Activated CD8-positive, alpha-beta memory T cell treated with anti-CD3 and anti-CD28 coated beads, Interleukin-2, amount 50 U/mL, for 4 hours (primary cell): ENCODE measurements at regions not wholly inside any gene's neighbourhood (a gene's known extent, or its start where the extent isn't known, plus 50 kb on each side); places are given as distances from the start of the nearest gene placed in this dataset.

Experiments used
- DNase-seq: peaks from one replicate; pipeline ENCODE4 v3.0.0-alpha.2; 2020

DNA sequence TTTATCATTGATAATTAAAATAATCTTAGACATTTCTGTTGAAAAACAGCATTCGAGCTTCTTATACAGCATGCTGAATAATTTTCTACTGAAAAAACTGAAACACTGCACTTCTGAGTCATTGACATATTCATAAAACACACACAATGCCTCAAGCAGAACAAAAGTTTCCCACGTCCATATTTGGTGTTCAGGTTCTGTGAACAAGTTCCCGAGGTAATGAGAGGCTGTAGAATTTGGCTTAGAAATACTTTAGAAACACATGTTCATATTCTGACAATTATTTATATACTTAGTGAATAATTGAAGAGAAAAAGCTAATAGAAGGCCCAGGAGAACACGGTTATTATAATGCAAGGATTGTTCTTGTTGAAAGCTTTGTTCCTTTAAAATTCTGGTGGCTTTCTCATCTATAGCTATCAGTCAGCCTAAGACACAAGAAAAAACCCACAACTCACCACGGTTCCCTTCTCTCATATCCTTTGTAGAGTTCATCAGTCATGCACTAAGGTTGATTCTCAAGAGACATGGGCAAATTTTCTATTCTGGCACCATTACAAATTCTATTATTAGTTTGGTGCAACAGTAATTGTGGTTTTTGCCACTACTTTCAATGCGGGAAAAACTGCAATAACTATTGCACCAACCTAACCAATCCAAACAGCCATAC is 194.4 kb downstream of the TMX3 start:
- no peak for DNase-seq

DNA sequence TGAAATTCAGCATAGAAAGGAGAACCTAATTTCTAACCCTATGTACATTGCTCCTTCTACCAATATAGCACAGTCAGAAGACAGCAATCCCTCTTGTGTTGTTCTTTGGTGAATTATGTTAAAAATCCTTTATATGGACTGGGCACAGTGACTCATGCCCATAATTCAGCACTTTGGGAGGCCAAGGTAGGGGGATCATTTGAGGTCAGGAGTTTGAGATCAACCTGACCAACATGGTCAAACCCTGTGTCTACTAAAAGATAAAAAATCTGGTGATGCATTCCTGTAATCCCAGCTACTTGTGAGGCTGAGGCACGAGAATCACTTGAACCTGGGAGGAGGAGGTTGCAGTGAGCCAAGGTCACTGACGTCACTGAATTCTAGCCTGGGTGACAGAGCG is 195.6 kb downstream of the TMX3 start:
- DNase-seq = no peak

DNA sequence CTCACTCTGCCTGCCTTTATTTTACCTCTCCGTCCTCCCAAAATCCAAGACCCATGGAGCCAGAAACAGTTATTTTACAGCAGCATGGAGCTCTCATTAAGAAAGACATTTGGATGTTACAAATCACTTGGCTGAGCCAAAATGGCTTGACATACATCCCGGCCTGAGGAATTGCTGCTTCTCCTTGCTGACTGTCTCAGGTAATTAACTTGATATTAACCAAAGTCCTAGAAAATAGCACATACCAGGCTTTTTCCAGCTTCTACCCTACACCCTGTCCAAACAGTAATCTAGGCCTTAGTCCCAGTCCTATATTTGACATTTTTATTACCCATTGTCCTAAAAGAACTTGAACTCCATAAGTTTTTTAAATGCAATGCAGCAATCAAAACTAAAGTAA is 205.0 kb downstream of the TMX3 start:
- no peak for DNase-seq

DNA sequence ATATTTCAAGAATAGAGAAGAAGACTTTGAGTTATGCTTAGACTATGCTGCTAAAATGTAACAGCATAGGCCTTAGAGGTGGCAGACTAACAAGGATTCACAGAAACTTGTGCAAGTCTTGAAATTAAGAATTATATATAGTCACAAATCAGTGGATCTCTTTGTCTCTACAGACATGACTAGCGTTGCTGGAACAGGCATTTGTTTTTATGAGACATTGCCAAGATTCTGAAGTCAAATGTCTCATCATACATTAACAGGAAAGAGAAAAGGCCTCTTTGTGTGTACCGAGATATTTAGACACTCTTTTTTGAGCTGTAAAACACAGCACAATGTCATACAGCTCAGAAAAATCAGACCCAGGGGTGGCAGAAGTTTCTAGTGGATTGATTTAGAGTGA is 207.1 kb downstream of the TMX3 start:
- DNase-seq = no peak

DNA sequence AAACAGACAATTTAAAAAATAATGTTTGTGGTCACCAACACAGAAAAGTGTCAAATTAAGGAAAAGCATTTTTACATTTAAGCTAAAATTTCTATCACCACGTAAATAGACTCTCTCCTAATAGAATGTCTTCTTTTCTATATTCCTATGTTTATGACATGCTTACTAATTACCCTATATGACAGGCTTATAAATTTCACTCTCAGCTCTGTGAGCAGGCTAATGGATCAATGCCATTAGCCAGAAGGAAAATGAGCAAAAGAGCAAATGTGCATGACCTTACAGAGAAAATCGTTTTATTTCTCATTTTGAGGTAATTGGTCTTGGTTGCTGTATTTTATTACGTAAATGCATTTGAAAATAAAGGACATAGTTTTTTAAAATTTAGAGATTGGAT is 209.7 kb downstream of the TMX3 start:
- DNase-seq = no peak

DNA sequence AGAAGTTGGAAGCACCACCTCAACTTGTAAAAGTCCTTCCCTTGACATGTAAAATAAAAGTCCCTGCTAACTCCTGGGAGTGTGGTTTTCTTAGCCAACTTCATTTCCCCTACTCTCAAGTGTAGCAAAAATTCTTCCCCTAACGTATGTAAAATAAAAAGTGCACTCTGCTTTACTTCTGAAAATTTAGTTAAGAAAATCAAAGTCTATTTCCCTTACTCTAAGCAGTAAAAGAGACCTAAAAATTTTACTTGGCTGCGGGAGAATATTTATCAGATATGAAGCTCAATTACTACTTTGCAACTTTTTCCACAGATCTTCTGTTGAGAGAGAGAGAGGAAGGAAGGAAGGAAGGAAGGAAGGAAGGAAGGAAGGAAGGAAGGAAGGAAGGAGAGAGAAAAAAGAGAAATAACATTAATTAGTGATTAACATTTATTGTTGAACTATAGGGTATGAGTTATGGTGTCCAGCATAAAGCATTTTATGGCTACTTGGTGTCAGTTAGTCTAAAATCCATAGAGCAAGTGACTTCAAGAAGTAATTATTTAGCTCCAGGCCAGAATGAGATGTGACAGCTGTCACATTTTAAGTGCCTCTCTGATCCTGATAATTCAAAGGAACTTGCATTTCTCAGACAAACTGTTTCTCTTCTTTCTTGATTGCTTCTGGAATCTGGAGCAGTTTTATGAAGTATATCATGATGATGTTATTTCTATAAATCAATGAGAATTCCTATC is 210.3 kb downstream of the TMX3 start:
- DNase-seq = no peak

DNA sequence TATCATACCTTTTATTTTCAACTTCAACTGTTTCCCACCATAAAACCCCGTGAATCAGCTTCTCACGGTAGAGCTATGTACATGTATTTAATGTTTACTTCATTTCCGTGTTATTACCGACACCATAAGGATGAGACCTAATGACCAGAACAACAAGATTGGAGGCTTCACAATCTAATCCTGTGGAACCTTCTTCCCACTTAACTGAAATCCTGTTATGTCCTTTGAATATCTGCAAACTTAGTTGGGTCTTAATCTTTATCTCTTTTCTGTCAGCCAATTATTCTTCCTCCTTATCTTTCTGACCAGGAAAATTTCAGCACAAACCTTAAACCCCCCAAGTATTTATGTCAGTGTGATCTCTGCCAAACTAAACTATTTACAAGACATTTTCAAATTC is 214.4 kb downstream of the TMX3 start:
- no peak for DNase-seq

DNA sequence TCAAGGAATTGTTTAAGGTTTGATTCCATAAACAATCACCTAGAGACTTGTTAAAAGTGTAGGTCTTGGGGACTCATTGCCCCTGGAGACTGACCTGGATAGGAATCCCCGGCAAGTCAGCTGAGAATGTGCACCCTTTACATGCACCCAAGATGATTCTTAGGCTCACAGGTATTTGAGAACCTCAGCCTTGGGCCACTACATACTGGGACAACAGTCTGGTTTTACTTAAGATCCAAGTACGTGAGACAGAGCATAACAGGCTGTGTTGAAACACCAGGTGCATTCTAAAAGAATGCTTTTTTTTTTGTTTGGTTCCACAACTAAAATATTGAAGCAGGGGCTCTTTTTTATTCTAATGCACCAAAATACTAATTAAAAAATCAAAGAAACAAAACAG is 215.8 kb downstream of the TMX3 start:
- DNase-seq = no peak

DNA sequence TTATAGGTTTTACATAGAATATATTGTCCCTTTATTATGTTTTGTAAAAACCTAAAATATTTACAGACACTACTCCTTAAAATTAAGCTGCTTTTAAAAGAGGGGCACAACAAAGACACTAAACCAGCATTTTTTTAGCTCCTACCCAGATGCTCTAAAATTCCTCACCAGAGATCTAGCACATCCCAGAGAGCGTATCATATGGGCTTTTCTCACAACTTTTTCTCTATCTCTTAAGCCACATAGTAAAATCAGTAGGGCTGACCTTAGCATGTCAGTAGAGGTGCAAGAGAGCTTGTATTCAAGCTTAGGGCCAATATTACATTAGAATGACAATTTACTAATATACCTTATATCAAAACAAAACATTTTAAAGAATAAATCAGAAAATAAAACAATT is 216.3 kb downstream of the TMX3 start:
- DNase-seq = no peak

DNA sequence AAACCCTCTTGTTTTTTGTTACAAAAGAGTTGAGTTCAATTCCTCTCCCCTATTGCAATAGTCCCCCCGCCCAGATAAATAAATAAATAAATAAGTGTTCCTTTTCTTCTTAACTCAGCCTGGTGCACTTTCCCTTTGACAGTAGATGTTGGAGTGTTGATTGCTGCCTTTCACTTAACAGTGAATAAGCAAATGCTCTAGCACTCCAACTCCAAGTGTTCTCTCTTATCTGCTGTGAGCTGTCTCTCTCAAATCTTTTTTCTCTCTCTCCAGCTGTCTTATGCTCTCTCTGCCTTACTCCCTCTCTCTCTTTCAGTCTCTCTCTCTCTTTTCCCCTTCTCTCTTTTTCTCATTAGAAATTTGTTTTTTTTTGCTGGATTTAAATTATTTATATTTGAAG is 216.7 kb downstream of the TMX3 start:
- no peak for DNase-seq

DNA sequence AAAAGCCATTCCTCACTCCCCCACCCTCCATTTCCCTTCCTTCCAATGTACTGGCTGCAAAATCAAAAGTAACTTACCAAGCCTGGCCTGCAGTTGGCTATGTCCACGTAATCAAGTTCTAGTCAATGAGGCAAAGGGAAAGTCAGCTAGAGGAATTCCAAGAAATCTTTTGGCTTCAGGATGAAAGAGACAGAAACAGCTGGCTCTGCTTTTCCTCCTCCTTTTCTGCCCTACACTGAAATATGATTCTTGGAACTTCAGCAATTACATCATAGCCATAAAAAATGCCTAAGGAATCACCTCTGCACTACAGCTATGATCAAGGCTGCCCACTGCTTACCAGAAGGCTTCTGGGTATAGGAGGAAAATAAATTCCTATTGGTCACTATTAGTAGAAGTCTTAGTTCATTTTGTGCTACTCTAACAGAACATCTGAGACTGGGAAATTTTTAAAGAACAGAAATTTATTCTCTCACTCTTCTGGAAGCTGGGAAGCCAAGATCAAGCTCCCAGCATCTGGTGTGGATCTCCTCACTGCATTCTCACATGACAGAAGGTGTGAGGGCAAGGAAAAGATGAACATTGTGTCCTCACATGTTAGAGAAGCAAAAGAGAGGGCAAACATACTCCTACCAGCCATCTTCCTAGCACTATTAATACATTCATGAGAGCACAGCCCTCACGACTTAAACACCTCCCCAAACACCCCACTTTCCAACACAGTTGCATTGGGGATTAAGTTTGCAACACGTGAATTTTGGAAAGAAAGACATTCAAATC is 219.9 kb downstream of the TMX3 start:
- no peak for DNase-seq

DNA sequence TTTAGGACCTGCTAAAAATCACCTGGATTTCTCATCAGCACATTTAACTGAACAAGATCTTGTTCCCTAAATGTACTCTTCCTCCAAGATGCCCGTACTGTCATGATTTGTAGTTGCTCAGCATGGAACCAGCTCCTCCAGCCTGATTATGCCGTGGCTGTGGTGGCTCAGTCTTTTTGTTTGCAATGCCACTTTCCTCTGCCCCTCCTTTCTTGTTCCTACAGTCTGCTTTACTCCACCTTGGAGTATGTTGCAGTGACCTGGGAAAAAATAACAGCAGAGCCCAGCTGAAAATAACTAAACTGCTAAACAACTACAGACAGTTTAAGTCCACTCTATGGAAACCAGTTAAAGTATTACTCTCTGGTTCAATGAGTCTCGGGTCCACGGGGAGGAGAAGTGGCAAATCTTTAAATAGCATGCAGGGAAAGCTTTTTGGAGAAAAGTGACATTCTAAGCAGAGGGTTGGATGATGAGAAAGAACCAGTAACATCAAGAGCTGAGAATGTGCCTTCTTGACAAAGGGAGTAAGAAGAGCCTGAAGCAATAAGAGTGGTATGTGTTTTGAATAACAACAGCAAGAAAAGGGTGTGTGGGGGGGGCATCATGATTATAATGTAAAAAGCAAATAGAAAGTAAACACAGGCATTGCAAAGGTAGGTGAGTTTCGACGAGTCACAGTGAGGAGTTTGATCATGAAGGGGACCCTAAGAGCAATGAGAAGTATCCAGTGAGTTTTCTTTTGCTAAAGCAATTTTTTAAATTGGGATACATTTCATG is 225.7 kb downstream of the TMX3 start:
- no peak for DNase-seq

DNA sequence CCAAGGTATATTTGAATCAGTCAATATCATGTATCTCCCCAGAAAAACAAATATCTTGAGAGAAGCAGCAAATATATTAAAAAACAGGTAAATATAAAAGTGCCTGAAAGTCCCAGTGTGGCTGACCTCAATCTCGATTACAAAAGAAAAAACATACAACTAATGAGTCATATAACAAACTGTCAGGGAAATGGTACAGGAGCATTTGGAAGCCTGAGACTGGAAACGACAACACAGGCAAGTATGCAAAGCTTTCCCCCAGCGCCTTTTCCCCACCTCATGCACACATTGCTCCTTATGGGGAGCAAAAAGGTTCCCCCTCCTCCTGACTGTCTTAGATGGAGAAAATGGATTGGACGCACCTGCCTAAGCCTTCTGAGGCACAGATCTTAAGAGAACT is 230.7 kb downstream of the TMX3 start:
- no peak for DNase-seq

DNA sequence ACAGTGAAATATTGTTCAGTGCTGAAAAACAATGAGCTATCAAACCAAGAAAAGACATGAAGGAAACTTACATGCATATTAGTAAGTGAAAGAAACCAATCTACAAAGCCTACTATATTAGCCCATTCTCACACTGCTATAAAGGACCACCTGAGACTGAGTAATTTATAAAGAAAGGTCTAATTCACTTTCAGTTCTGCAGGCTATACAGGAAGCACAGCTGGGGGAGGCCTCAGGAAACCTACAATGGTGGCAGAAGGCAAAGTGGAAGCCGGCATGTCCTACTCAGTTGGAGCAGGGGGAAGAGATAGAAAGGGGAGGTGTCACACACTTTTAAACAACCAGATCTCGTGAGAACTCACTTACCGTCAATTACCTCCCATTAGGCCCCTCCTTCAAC is 232.1 kb downstream of the TMX3 start:
- no peak for DNase-seq

DNA sequence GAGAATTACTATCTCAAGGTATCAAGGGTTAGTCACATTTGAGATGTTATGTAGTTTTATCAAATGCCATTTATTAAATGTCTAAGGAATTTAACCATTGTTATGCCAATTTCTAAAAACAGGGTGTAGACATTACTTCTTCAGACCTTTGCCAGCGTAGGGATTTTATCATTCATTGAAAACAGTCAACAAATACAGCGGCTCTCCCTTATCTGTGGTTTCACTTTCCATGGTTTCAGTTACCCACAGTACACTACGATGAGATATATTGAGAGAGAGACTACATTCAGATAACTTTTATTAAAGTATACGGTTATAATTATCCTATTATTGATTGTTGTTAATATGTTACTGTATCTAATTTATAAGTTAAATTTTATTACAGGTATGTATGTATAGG is 234.7 kb downstream of the TMX3 start:
- DNase-seq = no peak

DNA sequence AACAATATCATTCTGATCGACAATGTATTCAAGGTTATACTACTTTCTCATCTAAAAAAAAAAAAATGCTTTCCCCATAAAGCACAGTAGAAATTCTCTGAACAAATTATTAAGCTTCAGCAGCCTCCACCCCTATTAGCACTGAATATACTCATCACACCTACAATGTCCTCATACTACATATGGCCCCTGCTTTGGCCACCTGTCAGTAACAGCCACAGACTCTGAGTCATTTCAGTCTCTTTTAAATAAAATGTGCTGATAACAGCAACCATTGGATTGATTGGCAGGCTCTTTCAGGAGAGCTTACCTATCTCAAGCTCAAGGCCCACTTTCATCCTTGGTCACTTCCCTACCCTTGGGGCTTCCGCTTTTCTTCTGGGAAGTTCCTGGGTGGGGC is 236.7 kb downstream of the TMX3 start:
- DNase-seq = no peak

DNA sequence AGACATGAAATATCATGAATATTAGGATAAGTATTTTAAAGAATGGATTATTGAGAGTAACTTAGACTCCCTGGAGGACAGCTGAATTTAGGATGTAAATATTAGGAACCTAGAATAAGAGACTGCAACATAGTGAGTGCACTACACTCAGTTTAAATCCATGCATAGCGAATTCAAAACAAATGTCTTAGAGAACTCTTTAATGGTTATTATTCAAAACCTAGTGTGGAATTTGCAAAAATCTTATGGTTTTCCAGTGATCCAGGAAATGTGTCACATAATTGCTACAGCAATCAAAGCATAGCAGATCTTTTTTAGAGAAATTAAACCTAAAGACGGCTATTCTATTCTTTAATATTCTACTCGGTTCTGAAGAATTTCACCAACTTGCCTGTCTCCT is 239.0 kb downstream of the TMX3 start:
- no peak for DNase-seq

DNA sequence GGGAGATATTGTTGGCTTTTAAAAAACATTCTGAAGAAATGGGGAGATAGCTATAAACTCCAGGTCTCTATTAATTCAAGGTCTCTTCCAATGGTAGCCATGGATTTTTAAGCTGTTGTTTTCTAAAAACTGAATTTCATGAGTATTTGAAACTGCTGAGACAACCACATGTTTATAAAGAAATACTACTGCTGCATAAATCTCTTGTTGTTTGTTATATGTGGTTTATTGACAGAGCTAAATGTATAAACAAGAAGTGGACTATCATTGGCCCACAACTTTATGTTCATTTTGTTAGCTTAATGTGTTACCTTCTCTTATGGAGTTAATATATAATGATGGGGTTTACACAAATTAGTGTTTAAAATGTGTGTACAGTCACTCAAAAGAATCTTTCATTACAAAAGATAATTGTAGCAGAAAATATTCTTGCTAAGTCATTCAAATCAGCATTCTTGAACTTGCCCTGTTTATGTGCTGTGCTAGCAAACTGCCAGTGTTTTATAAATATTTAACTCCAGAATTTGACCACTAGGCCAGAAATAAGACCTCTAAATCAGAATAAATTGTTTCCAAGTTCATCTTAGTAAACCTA is 242.1 kb downstream of the TMX3 start:
- DNase-seq = no peak

DNA sequence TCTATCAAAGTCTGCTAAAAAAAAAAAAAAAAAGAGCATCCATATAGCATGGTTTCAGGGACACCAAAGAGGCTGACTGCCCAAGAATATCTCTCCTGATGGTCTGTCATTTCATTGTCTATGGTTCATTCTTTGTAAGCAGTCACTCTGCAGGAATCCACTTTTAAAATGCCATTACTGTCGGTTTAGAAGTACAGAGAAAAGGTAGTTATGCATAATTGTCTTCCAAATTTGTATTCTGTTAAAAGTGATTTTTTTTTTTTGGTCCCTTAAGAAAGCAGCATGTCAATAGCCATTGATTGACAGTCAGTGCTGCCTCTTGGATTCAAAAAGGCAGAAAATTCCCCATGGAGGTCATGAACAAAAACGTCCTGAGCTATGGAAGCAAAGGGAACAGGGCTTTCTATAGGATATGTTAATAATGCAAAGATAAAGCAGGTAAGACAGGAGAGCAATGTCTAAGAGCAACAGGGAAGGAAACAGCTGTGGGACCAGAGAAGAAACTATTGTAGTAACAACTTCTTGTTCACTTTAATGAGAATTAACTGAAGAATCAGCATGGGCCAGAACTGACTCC is 245.8 kb downstream of the TMX3 start:
- no peak for DNase-seq

DNA sequence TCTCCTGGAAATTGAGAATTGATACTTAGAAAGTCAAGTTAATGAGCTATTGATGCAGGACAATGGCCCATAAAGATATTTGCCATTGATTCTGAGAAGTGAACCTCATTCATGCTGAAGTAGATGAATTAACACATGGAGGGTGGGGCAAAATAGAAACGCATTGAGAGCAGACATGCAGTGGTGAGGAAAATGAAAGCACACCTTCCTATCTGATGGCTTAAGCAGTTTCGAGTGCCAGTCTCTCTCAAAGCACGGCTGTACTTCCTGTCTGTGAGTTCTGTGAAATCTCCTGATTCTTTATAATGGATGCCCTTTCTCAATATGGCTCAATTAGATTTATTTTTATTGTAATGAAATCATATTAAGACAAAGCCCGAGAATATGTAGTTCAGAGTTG is 247.0 kb downstream of the TMX3 start:
- DNase-seq = no peak

DNA sequence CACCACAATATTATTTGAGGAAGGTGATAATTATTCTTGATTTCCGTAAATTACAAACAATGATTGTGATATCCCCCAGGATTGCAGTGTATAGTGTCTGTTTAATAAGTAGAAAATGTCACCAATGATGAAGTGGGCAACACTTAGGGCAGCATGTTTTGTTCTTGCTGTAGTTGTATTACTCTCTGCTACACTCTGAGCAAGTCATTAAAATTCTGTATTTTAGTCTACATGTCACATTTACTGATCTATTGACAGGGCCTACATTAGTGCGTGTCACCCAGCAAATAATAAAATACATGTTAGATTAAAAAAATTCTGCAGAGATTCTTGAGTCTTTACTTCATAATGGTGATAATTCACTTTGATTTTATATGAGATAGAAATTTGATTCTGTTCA is 247.6 kb downstream of the TMX3 start:
- DNase-seq = no peak

DNA sequence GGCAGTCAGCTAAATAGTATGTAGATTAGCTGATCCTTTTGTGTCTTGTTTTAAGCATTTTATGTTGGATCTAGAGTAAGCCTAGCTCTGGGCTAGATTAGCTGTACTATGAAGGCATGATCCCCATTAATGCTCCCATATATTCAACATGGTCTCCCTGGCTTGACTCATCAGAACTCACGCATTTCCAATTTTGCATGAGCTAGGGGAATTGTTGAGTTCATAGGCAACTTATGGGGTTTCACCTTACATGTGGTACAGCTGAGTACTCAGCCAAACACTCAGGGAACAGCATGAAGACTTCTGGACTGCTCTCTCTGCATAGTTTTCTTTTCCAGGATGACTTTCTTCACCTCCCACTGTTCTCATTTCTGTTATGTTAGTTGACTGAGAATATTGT is 248.2 kb downstream of the TMX3 start:
- DNase-seq = no peak

DNA sequence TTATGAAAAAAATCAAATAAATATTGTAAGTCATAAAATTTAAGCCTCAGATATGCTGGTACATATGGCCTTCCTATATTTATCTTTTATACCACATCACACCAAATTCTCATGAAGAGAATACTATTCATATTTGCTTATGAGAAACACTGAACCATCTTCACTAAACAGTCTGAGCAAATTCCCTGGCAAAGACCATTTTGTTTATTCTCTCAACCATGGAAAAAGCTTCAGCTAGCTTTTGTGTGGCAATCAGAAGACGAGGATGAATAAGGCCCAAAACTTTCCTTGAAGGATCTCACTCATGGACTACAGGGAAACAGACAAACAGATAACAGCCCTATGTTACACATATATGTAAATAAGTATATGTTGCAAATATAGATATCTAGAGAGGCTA is 252.1 kb downstream of the TMX3 start:
- no peak for DNase-seq
